GM12801 (cell line): ENCODE measurements at regions not wholly inside any gene's neighbourhood (a gene's known extent, or its start where the extent isn't known, plus 50 kb on each side); places are given as distances from the start of the nearest gene placed in this dataset.

ENCODE experiments used
- CTCF ChIP-seq: IDR thresholded peaks from one replicate; pipeline ENCODE4 v1.5.1; 2011; ENCODE audit warnings: control low read depth; ENCODE audit not compliant: insufficient read length; ENCODE audit errors: extremely low read depth

GRCh38 chr19:29365836-29366417, 153.0 kb upstream of the UQCRFS1 start:
- TF ChIP-seq CTCF = no peak

GRCh38 chr19:29366757-29367156, 153.8 kb upstream of the UQCRFS1 start:
- no peak for TF ChIP-seq CTCF

- TF ChIP-seq CTCF = no peak
Measured at GRCh38 chr19:29367791-29368222, 154.9 kb upstream of the UQCRFS1 start.

- no peak for TF ChIP-seq CTCF
Measured at GRCh38 chr19:29370276-29370675, 155.5 kb upstream of the VSTM2B start.

GRCh38 chr19:29371251-29372090, 154.3 kb upstream of the VSTM2B start:
- TF ChIP-seq CTCF = no peak

- no peak for TF ChIP-seq CTCF
Measured at GRCh38 chr19:29372091-29372415, 153.7 kb upstream of the VSTM2B start.

GRCh38 chr19:29372461-29372860, 153.3 kb upstream of the VSTM2B start:
- TF ChIP-seq CTCF = no peak
